Liver (tissue), 3 donors: ENCODE measurements at regions not wholly inside any gene's neighbourhood (a gene's known extent, or its start where the extent isn't known, plus 50 kb on each side); places are given as distances from the start of the nearest gene placed in this dataset.

Experiments used
- ATF3 ChIP-seq: IDR thresholded peaks from 2 replicates; pipeline ENCODE4 v1.6.1; 2016; ENCODE audit warnings: antibody characterized with exemption
- EGR1 ChIP-seq, 2 donors: IDR thresholded peaks; 2 replicates each; pipeline ENCODE4 v1.6.1; 2016 to 2018; ENCODE audit warnings: antibody characterized with exemption in 2 of 2, low read depth in 2 of 2
- GABPA ChIP-seq, 2 donors: IDR thresholded peaks in 1 of 2; conservative IDR thresholded peaks in 1 of 2; 2 replicates each; pipeline ENCODE4 v1.6.1; 2016; ENCODE audit warnings: antibody characterized with exemption in 2 of 2, mild to moderate bottlenecking in 1 of 2, moderate library complexity in 1 of 2
- HNF4A ChIP-seq, 2 donors: conservative IDR thresholded peaks; 2 replicates each; pipeline ENCODE4 v1.6.1; 2016; ENCODE audit warnings: antibody characterized with exemption in 2 of 2, mild to moderate bottlenecking in 2 of 2
- JUND ChIP-seq, 2 donors: IDR thresholded peaks; 2 replicates each; pipeline ENCODE4 v1.6.1; 2016; ENCODE audit warnings: antibody characterized with exemption in 2 of 2
- MAX ChIP-seq: IDR thresholded peaks from 2 replicates; pipeline ENCODE4 v1.6.1; 2016; ENCODE audit warnings: antibody characterized with exemption
- RAD21 ChIP-seq, 2 donors: IDR thresholded peaks; 2 replicates each; pipeline ENCODE4 v1.6.1; 2016; ENCODE audit warnings: antibody characterized with exemption in 2 of 2, mild to moderate bottlenecking in 2 of 2
- RXRA ChIP-seq, 2 donors: IDR thresholded peaks; 2 replicates each; pipeline ENCODE4 v1.6.1; 2017 to 2018; ENCODE audit warnings: antibody characterized with exemption in 2 of 2, mild to moderate bottlenecking in 1 of 2
- SP1 ChIP-seq: IDR thresholded peaks from 2 replicates; pipeline ENCODE4 v1.6.1; 2018; ENCODE audit warnings: antibody characterized with exemption, mild to moderate bottlenecking
- TAF1 ChIP-seq: conservative IDR thresholded peaks from 2 replicates; pipeline ENCODE4 v1.6.1; 2016; ENCODE audit warnings: antibody characterized with exemption, mild to moderate bottlenecking
- YY1 ChIP-seq: IDR thresholded peaks from 2 replicates; pipeline ENCODE4 v1.6.1; 2016; ENCODE audit warnings: antibody characterized with exemption, mild to moderate bottlenecking
- ZBTB33 ChIP-seq: IDR thresholded peaks from 2 replicates; pipeline ENCODE4 v1.6.1; 2016; ENCODE audit warnings: antibody characterized with exemption
- TF ChIP-seq, protein P1 (sequence below): fragments of 150-350 bp; IDR thresholded peaks from 2 replicates; pipeline ENCODE4 v1.5.1; 2017; ENCODE audit warnings: improper control_type of control experiment, low read depth, low read length; ENCODE audit not compliant: missing input control
- TF ChIP-seq, protein P2 (sequence below): IDR thresholded peaks from 2 replicates; pipeline ENCODE4 v1.6.1; 2016; ENCODE audit warnings: antibody characterized with exemption, mild to moderate bottlenecking
- donor health status: healthy.
- donor health status: healthy.

DNA sequence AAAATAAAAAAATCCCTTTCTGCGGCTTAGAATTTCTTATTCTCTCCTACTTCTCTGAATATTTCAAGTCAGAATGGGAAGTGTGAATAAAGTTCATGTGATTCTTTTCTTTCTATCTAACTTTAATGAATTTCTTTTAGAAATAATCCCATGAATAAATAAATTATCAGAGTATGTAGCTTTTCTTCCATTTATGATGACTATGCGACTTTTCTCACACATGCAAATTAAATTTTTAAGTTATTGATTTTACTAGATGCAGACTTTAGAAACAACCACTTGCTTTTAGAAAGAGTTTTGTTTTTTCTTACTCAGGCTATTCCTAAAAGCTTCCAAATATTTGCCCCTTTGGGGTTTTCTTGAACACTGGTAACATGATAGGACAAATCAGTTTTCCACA lies 477.7 kb upstream of the AGTR1 start:
- TF ChIP-seq GABPA (IDR thresholded peaks at IDR 0.05 in 1 of 2, conservative IDR thresholded peaks at IDR 0.05 in 1 of 2), result no peak
- TF ChIP-seq, protein P1, sequence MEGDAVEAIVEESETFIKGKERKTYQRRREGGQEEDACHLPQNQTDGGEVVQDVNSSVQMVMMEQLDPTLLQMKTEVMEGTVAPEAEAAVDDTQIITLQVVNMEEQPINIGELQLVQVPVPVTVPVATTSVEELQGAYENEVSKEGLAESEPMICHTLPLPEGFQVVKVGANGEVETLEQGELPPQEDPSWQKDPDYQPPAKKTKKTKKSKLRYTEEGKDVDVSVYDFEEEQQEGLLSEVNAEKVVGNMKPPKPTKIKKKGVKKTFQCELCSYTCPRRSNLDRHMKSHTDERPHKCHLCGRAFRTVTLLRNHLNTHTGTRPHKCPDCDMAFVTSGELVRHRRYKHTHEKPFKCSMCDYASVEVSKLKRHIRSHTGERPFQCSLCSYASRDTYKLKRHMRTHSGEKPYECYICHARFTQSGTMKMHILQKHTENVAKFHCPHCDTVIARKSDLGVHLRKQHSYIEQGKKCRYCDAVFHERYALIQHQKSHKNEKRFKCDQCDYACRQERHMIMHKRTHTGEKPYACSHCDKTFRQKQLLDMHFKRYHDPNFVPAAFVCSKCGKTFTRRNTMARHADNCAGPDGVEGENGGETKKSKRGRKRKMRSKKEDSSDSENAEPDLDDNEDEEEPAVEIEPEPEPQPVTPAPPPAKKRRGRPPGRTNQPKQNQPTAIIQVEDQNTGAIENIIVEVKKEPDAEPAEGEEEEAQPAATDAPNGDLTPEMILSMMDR, result no peak
- no peak for TF ChIP-seq SP1
- no peak for TF ChIP-seq EGR1 (IDR thresholded peaks at IDR 0.05; ENCODE audit: low read depth in 2 of 2)
- TF ChIP-seq RXRA (IDR thresholded peaks at IDR 0.05), result no peak
- TF ChIP-seq TAF1, result no peak
- no peak for TF ChIP-seq MAX
- no peak for TF ChIP-seq RAD21 (IDR thresholded peaks at IDR 0.05)
- no peak for TF ChIP-seq ZBTB33
- no peak for TF ChIP-seq YY1
- TF ChIP-seq HNF4A (conservative IDR thresholded peaks at IDR 0.05), result no peak
- TF ChIP-seq, protein P2, sequence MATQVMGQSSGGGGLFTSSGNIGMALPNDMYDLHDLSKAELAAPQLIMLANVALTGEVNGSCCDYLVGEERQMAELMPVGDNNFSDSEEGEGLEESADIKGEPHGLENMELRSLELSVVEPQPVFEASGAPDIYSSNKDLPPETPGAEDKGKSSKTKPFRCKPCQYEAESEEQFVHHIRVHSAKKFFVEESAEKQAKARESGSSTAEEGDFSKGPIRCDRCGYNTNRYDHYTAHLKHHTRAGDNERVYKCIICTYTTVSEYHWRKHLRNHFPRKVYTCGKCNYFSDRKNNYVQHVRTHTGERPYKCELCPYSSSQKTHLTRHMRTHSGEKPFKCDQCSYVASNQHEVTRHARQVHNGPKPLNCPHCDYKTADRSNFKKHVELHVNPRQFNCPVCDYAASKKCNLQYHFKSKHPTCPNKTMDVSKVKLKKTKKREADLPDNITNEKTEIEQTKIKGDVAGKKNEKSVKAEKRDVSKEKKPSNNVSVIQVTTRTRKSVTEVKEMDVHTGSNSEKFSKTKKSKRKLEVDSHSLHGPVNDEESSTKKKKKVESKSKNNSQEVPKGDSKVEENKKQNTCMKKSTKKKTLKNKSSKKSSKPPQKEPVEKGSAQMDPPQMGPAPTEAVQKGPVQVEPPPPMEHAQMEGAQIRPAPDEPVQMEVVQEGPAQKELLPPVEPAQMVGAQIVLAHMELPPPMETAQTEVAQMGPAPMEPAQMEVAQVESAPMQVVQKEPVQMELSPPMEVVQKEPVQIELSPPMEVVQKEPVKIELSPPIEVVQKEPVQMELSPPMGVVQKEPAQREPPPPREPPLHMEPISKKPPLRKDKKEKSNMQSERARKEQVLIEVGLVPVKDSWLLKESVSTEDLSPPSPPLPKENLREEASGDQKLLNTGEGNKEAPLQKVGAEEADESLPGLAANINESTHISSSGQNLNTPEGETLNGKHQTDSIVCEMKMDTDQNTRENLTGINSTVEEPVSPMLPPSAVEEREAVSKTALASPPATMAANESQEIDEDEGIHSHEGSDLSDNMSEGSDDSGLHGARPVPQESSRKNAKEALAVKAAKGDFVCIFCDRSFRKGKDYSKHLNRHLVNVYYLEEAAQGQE, result no peak
- TF ChIP-seq JUND (IDR thresholded peaks at IDR 0.05), result no peak
- TF ChIP-seq ATF3, result no peak
